ENCODE measurements at regions not wholly inside any gene's neighbourhood (a gene's known extent, or its start where the extent isn't known, plus 50 kb on each side); places are given as distances from the start of the nearest gene placed in this dataset.

DNA sequence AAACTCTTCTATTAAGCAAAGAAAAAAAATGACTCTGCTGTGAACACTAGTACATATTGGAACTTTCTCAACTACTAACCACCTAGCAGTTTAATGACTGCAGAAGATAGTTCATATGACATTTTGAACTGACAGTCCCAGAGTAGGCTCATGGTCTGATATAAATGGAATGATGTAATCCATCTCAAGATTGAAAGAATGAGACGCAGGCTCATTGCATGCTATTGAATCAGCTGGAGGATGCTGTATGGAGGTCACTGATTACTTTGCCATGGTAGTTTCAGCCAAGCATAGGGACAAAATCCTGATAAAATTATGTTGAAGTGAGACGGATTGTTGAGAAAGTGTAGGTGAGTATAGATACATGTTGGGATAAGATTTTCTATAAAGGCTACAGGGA, 217.6 kb upstream of the SEMA3E start:
- DNase-seq (ENCODE audit: low read depth in 2 of 2) = no peak
- TF ChIP-seq, protein P1, sequence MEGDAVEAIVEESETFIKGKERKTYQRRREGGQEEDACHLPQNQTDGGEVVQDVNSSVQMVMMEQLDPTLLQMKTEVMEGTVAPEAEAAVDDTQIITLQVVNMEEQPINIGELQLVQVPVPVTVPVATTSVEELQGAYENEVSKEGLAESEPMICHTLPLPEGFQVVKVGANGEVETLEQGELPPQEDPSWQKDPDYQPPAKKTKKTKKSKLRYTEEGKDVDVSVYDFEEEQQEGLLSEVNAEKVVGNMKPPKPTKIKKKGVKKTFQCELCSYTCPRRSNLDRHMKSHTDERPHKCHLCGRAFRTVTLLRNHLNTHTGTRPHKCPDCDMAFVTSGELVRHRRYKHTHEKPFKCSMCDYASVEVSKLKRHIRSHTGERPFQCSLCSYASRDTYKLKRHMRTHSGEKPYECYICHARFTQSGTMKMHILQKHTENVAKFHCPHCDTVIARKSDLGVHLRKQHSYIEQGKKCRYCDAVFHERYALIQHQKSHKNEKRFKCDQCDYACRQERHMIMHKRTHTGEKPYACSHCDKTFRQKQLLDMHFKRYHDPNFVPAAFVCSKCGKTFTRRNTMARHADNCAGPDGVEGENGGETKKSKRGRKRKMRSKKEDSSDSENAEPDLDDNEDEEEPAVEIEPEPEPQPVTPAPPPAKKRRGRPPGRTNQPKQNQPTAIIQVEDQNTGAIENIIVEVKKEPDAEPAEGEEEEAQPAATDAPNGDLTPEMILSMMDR (IDR thresholded peaks at IDR 0.05; ENCODE audit: low read depth, low read length) = no peak

DNA sequence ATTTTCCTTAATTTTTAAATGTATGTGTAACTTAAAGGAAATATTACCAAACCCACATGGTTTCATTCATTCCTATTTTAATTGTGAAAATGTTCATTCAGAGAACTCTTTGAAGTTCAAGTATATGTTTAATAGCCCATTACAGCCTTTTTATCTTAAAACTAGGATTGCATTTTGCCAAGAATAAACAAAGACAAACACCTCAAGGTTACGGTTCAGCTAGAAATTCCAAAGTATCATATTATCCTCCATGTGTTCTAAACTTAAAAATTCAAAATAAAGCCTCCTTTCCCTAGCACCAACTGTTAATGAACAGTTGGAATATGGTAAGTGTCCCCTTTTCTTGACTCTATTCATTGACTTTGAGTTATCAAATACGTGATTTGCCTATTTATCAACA, 215.6 kb upstream of the SEMA3E start:
- no peak for DNase-seq (ENCODE audit: low read depth in 2 of 2)
- TF ChIP-seq, protein P1 (IDR thresholded peaks at IDR 0.05; ENCODE audit: low read depth, low read length) = no peak

More for the DNA sequence above, 217.6 kb upstream of the SEMA3E start:
- H3K4me3 ChIP-seq (replicated peaks in 1 of 2; ENCODE audit: low read depth in 2 of 2, low read length in 2 of 2) = no peak overlapping the region

DNA sequence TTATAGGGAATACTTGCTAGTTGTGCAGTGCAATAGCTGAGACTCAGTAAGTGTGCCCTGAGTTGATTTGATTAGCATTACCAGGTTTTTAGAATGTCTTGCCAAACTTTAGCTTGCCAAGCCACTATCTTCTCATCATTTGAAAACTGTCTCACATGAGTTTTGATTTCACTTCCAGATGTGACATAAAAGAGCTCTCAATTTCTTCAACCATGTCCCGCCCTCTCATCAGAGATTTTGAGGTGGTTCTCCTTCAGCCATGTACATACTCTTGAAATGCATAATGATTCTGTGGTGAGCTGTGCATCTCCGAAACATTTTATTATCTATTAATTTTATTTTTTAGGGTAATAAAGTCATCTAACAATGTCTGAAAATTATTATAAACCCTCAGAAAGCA, 215.0 kb upstream of the SEMA3E start:
- H3K4me3 ChIP-seq (replicated peaks in 1 of 2; ENCODE audit: low read depth in 2 of 2, low read length in 2 of 2) = no peak overlapping the region
- no peak for DNase-seq (ENCODE audit: low read depth in 2 of 2)

More for the DNA sequence above, 215.6 kb upstream of the SEMA3E start:
- no peak overlapping the region for H3K4me3 ChIP-seq (replicated peaks in 1 of 2; ENCODE audit: low read depth in 2 of 2, low read length in 2 of 2)

DNA sequence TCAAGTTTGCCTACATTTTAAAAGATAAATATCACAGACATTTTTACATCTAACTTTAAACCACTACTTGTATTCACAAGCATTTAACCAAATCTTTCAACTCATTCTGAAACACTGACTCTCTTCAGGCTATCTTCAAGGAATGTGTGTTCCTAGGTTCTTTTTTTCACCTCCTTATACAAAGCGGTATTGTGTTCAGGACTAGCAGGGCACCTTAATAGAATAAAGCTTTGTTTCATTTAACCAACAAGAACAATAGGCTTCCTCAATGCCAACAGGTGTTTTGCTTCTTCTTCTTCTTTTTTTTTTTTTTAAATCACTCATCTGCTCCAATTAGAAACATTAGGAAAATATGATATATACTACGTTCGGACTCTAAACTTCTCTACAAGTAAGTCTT, 212.9 kb upstream of the SEMA3E start:
- TF ChIP-seq, protein P1 (IDR thresholded peaks at IDR 0.05; ENCODE audit: low read depth, low read length) = no peak

More for the DNA sequence above, 215.0 kb upstream of the SEMA3E start:
- TF ChIP-seq, protein P1 (IDR thresholded peaks at IDR 0.05; ENCODE audit: low read depth, low read length) = no peak

DNA sequence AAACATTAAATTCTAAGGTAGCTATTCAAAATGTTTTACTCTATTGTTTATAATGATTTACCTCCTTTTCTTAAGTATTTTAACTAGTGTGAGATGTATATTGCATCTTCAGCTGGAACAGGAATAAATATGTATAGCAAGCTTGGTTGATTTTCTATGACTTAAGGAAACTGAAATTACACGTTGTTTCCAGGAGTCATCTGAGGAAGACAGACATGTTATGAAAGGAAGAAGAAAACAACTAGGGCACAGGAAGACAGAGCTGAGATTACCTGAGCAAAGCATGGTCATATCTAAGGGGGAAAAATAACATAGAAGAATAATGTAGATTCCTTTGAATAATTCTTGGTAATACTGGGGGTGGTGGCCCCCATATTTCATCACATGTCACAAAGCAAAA, 210.9 kb upstream of the SEMA3E start:
- TF ChIP-seq, protein P1 (IDR thresholded peaks at IDR 0.05; ENCODE audit: low read depth, low read length) = no peak
- no peak overlapping the region for H3K4me3 ChIP-seq (replicated peaks in 1 of 2; ENCODE audit: low read depth in 2 of 2, low read length in 2 of 2)
- no peak for DNase-seq (ENCODE audit: low read depth in 2 of 2)

More for the DNA sequence above, 212.9 kb upstream of the SEMA3E start:
- no peak for DNase-seq (ENCODE audit: low read depth in 2 of 2)
- no peak overlapping the region for H3K4me3 ChIP-seq (replicated peaks in 1 of 2; ENCODE audit: low read depth in 2 of 2, low read length in 2 of 2)

DNA sequence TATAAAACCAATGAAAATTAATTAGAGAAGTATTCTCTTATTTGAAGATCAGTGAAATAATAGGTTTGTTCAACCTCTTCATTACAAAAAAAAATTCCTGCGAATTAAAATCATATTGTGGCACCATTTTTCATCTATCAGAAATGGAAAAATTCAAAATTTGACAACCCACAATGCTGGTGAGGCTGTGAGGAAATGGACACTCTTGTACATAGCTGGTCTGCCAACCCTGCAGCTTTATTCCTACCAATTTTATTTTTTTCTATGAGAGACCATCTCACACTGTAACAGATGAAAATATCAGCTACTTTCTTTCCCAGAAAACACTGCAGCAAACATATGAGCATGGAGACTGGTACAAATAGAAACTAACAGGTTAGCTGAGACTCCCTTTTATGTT, 208.8 kb upstream of the SEMA3E start:
- TF ChIP-seq, protein P1 (IDR thresholded peaks at IDR 0.05; ENCODE audit: low read depth, low read length) = no peak
- no peak for DNase-seq (ENCODE audit: low read depth in 2 of 2)
- H3K4me3 ChIP-seq (replicated peaks in 1 of 2; ENCODE audit: low read depth in 2 of 2, low read length in 2 of 2) = no peak overlapping the region

DNA sequence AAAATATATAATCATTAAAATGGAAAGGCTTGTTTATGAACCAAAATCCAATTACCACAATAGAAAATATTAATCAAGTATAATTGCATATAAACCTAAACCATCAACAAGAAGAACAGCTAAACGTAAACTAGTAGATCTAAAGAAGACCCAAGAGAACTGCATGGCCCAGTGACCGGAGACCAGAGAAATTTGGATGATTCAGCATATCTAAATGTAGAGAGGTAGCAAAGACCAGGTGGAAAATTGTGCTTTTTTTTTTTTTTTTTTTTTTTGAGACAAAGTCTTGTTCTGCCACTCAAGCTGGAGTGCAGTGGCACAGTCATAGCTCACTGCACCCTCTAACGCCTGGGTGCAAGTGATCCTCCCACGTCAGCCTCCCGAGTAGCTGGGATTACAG, 207.2 kb upstream of the SEMA3E start:
- TF ChIP-seq, protein P1 (IDR thresholded peaks at IDR 0.05; ENCODE audit: low read depth, low read length) = no peak
- DNase-seq (ENCODE audit: low read depth in 2 of 2) = no peak
- no peak overlapping the region for H3K4me3 ChIP-seq (replicated peaks in 1 of 2; ENCODE audit: low read depth in 2 of 2, low read length in 2 of 2)

Data from cardiac fibroblast (primary cell).